ENCODE measurements at regions not wholly inside any gene's neighbourhood (a gene's known extent, or its start where the extent isn't known, plus 50 kb on each side); places are given as distances from the start of the nearest gene placed in this dataset.

- no peaks in the 10 kb centered on the region for H3K4me1 ChIP-seq (ENCODE audit: low read depth)
- H3K36me3 ChIP-seq = no peaks in the 10 kb centered on the region
- DNase-seq (ENCODE audit: low read depth in 1 of 2, low spot score in 1 of 2) = no peak
- peaks cover 6% of the 10 kb centered on the region for H3K27me3 ChIP-seq
- no peak overlapping the region for H3K4me3 ChIP-seq
- no peaks in the 10 kb centered on the region for H3K9me3 ChIP-seq (ENCODE audit: low read depth)
- TF ChIP-seq CTCF (IDR thresholded peaks at IDR 0.05; ENCODE audit: low read depth, low read length) = no peak
- no peak overlapping the region for H3K27ac ChIP-seq
These were observed 212.9 kb upstream of the PDE10A start for GRCh38 chr6:165875946-165876345.

GRCh38 chr6:165873976-165874375 lies 210.9 kb upstream of the PDE10A start:
- Histone ChIP-seq H3K4me3 (no peak overlapping the region), H3K4me1 (ENCODE audit: low read depth) (no peaks in the 10 kb centered on the region), H3K9me3 (ENCODE audit: low read depth) (no peaks in the 10 kb centered on the region), H3K36me3 (no peaks in the 10 kb centered on the region), H3K27me3 (peaks cover 6% of the 10 kb centered on the region), H3K27ac (no peak overlapping the region)
- no peak for TF ChIP-seq CTCF (IDR thresholded peaks at IDR 0.05; ENCODE audit: low read depth, low read length)
- no peak for DNase-seq (ENCODE audit: low read depth in 1 of 2, low spot score in 1 of 2)

GRCh38 chr6:165872811-165873210 lies 209.8 kb upstream of the PDE10A start:
- DNase-seq (ENCODE audit: low read depth in 1 of 2, low spot score in 1 of 2) = no peak
- H3K4me1 ChIP-seq (ENCODE audit: low read depth) = no peaks in the 10 kb centered on the region
- no peak for TF ChIP-seq CTCF (IDR thresholded peaks at IDR 0.05; ENCODE audit: low read depth, low read length)
- H3K27ac ChIP-seq = no peak overlapping the region
- peaks cover 6% of the 10 kb centered on the region for H3K27me3 ChIP-seq
- H3K36me3 ChIP-seq = no peaks in the 10 kb centered on the region
- no peaks in the 10 kb centered on the region for H3K9me3 ChIP-seq (ENCODE audit: low read depth)
- no peak overlapping the region for H3K4me3 ChIP-seq

- no peak for TF ChIP-seq CTCF (IDR thresholded peaks at IDR 0.05; ENCODE audit: low read depth, low read length)
- H3K27ac ChIP-seq = no peak overlapping the region
- no peak for DNase-seq (ENCODE audit: low read depth in 1 of 2, low spot score in 1 of 2)
- no peak overlapping the region for H3K4me3 ChIP-seq
- no peaks in the 10 kb centered on the region for H3K4me1 ChIP-seq (ENCODE audit: low read depth)
- no peaks in the 10 kb centered on the region for H3K9me3 ChIP-seq (ENCODE audit: low read depth)
- H3K27me3 ChIP-seq = peaks cover 6% of the 10 kb centered on the region
- H3K36me3 ChIP-seq = no peaks in the 10 kb centered on the region
These were observed 209.3 kb upstream of the PDE10A start for GRCh38 chr6:165872311-165872710.

GRCh38 chr6:165871571-165871970 lies 208.5 kb upstream of the PDE10A start:
- H3K4me3 ChIP-seq = no peak overlapping the region
- no peaks in the 10 kb centered on the region for H3K9me3 ChIP-seq (ENCODE audit: low read depth)
- H3K27ac ChIP-seq = no peak overlapping the region
- peaks cover 6% of the 10 kb centered on the region for H3K27me3 ChIP-seq
- DNase-seq (ENCODE audit: low read depth in 1 of 2, low spot score in 1 of 2) = no peak
- H3K36me3 ChIP-seq = no peaks in the 10 kb centered on the region
- no peak for TF ChIP-seq CTCF (IDR thresholded peaks at IDR 0.05; ENCODE audit: low read depth, low read length)
- H3K4me1 ChIP-seq (ENCODE audit: low read depth) = no peaks in the 10 kb centered on the region

- no peaks in the 10 kb centered on the region for H3K4me1 ChIP-seq (ENCODE audit: low read depth)
These were observed 206.5 kb upstream of the PDE10A start for GRCh38 chr6:165869526-165869925.

More at GRCh38 chr6:165869526-165869925, 206.5 kb upstream of the PDE10A start:
- Histone ChIP-seq H3K9me3 (ENCODE audit: low read depth) (no peaks in the 10 kb centered on the region), H3K27ac (no peak overlapping the region), H3K27me3 (peaks cover 1% of the 10 kb centered on the region), H3K4me3 (no peak overlapping the region), H3K36me3 (no peaks in the 10 kb centered on the region)
- TF ChIP-seq CTCF (IDR thresholded peaks at IDR 0.05; ENCODE audit: low read depth, low read length) = no peak
- no peak for DNase-seq (ENCODE audit: low read depth in 1 of 2, low spot score in 1 of 2)
